HG03064 (cell line): ENCODE measurements at regions not wholly inside any gene's neighbourhood (a gene's known extent, or its start where the extent isn't known, plus 50 kb on each side); places are given as distances from the start of the nearest gene placed in this dataset.
"Not testable (repeated sequence)": the region's sequence is repeated elsewhere in the genome, so short reads cannot be mapped to it uniquely, and the experiment has no call there.

Experiments used
- ATAC-seq: cut with Tn5 transposase; IDR thresholded peaks from one replicate; pipeline ENCODE4 v1.9.1; 2021; ENCODE audit warnings: low read depth; ENCODE audit not compliant: unreplicated experiment

DNA sequence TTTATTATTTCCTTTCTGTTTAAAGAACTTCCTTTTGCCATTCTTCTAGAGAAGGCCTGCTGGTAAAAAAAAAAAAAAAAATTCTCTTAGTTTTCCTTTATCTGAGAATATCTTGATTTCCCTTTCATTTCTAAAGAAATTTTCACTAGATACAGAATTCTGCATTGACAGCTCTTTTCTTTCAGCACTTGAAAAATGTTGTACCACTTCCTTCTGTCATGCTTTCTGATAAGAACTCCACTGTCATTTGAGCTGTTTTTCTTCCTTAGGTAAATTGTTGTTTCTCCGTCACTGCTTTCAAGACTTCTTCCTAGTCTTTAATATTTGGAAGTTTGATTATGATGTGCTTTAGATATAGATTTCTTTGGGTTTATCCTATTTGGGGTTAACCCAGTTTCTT, 113.6 kb upstream of the BTG1 start:
- ATAC-seq: no peak

DNA sequence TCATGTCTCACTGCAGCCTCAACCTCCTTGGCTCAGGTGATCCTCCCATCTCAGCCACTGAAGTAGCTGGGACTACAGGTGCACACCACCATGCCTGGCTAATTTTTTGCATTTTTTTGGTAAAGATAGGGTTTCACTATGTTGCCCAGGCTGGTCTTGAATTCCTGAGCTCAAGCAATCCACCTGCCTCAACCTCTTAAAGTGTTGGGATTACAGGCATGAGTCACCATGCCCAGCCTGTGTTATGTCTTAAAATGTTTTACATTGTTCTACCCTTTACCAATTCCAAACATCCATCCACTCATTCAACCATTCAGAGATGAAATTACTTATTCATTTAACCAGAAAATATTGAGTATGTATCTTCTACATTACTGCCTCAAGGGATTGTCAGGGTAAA, 111.6 kb upstream of the BTG1 start:
- ATAC-seq: no peak

DNA sequence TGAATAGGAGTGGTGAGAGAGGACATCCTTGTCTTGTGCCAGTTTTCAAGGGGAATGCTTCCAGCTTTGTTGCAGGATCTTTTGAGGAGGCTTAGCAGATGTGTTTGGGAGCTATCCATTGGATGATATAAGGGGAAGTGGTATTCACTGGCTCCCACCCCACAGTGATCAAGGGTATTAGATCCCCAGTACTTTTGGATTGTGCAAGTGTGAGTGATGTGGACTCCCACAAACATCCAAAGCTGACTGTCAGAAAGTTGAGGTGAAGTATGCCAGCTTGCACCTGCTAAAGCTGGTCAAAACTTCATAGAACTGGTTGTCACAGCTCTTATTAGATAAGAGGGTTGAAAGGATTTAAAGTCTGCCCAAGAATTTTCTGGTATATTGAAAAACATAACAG, 110.1 kb upstream of the BTG1 start:
- ATAC-seq: no peak

DNA sequence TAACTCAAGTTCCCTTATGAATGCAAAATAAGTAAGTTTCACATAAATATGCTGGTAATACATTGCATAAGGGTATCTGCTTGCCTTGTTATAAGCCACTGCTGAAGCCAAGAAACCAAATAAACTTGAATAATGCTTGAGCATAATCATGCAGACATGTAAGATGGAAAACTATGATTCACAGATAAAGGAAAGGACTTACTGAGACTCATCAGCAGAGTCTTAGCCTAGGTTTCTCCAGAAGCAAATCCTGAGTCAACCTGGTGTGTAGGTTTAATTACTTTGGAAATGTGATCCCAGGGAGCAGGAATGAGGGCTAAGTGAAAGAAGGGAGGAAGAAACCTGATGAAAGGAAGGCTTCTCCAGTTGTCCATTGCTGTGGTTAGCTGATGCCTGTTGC, 107.7 kb upstream of the BTG1 start:
- no peak for ATAC-seq

DNA sequence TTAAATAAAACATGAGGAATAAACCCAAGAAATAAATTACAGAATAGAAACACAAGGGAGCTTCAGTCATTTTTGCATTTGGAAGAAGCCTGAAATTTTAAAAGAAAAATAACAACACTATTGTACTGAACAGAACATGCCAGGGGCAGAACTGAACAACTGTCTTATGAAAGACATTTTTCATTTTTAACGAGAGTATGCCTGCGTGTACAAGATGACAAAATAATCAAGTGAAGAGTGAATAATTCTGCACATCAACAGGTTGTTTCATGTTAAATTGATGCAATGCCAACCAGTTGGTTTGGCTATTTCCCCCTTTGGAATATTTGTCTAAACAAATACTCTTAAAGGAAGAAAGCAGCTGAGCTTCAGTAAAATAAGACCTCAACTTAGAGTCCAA, 103.3 kb upstream of the BTG1 start:
- ATAC-seq: no peak

DNA sequence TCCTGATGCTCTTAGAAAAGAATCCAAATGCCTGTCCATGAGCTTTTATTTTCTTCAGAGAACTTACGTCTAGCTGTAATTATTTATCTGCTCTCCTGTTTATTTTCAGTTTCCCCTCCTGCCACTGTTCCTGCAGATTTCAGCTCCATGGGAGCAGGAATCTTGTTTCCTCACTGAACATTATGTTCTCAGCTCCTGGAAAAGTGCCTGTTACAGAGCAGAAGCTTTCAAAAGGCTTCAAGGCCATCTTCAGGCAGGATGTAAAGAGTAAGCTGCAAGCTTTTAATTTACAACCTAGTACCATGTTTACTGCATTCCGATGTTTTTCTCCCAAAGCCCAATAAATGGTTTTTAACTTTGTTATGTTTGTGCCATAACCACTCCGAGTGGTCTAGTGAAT, 98.4 kb upstream of the BTG1 start:
- ATAC-seq: no peak

DNA sequence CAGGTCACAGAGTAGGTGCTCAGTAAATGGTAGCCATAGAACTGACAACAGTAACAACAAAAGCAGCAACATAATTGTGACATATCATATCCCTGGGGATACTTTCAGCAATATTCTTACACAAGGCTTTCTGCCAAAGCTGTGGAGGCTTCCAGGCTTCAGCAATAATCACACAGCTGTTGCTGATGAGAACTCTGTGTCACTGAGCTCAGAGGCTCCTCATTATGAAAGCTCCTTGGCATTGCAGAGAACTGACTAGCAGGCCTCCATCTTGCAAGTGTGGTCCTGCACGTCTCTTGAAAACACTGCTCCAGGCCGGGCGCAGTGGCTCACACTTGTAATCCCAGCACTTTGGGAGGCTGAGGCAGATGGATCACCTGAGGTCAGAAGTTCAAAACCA, 97.3 kb upstream of the BTG1 start:
- no peak for ATAC-seq

DNA sequence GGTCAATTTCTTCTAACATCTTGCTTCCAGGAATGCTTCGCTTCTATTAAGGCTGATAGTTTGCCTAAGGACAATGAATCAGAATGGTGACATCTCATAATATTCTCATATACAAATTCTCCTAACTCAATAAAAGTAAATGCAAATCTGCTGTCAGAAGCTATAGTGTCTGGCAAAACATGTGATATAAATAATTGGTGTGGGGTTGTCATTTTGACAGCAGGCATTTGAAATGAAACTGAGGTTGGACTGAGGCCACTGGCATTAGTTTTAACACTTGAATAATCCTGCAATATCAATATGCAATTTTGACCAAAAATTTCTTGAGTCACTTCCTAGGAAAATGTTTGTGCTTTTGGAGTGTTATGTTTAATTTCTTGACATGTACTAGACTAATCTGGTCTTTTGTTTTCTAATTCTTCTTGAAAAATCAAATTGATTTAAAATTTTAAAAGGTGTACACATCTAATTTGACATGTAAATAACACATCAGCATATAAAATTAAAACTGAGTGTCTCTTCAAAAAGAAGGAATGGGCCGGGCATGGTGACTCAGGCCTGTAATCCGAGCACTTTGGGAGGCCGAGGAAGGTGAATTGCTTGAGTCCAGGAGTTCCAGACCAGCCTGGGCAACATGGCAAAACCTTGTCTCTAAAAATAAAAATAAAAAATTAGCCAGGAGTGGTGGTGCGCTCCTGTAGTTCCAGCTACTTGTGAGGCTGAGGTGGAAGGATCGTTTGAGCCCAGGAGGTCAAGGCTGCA, 92.3 kb upstream of the BTG1 start:
- no peak for ATAC-seq

DNA sequence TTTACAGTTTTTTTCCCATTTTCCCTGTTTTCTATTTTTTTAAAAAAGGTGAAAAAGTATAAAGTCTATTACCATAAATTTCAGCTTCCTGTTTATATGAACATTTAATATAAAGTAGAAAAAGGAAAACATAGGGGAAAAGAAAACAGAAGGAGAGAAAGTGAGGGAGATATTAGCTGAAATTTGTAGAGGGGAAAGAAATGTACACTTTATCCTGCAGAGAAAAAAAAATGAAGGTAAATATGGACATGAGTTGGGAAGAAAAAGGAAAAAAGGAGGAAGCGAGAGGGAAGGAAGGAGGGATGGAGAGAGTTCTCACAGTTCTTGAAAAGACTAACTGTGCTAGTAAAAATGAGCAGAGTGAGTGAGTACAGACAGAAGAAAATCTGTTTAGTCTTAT, 91.6 kb upstream of the BTG1 start:
- no peak for ATAC-seq

DNA sequence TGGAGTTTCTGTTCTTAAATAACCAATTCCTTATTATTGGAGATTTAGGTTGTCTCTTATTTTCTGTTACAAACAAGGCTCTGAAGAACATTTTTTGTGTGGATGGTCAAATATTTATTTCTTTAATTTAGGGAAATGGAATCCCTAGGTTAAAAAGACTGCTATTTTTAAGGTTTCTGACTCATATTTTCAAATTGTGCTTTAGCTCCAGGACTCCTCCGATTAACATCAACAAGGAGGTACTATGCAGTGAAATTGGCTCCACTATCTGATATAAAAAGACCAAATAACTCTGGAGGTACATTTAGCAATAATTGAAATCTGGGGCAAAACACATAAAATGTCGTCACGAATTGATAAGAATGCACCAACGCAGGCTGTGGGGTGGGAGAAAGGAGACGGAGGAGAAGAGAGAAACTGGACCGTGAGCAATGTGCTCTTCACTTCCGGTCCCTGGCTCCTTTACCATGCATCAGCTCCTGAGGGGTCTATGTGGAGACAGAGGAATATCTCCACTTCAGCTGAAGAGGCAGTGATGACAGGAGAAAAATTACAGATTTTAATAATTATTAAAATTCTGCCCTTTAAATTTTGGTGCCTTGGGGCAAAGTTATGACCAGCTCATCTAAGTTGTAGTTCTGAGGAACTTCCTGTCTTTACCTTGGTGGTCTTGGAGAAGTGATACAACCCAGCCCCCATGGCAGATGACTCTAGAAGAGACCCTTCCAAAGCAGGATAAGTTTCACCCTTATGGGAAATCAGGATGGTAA, 90.2 kb upstream of the BTG1 start:
- no peak for ATAC-seq

DNA sequence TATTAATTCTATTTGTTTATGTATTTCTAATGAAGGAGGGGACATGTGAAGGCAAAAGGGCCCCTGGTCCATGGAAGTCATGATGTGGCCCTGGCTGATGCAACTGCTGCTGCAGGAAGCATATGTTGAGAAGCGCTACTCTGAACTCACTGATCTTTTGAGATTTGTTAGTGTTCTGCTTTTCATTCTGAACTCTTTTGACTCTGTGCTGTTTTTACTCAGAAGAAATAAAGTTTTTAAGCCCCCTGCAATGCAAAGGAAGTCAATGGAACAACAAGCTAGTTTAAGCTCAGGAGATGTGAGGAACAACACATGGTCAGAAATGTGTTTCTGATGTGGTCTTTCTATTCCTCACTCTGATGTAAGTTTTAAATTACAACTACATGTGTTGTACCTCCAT, 88.9 kb upstream of the BTG1 start:
- ATAC-seq: no peak

DNA sequence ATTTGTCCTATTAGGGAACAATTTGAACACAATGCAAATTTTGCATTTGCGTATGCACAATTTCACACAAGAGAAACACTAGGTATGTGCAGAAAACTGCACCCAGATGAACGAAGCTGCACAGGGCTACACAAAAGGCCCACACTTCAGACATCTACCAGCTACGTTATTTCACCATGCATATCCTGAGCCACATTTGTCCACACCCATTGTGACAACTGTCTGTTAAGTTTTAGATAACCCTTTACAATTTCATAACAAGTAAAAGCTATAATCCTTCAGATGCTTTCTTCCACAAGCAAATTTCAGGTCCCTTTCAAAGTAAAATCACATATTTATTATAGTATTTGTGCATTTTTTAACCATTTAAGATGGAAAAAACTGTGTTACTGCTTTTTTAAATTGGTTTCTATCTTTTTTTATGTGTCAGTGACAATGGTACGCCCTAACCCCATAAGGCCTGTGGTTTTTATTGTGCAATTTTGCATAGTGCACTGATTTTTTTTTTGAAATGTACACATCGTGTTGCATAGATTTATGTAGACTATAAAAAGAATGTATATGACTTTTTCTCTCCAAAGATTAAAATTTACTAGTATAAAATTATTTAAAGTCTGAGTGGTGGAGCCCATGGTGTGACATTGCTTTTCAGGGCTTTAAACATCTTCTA, 87.8 kb upstream of the BTG1 start:
- ATAC-seq: no peak

DNA sequence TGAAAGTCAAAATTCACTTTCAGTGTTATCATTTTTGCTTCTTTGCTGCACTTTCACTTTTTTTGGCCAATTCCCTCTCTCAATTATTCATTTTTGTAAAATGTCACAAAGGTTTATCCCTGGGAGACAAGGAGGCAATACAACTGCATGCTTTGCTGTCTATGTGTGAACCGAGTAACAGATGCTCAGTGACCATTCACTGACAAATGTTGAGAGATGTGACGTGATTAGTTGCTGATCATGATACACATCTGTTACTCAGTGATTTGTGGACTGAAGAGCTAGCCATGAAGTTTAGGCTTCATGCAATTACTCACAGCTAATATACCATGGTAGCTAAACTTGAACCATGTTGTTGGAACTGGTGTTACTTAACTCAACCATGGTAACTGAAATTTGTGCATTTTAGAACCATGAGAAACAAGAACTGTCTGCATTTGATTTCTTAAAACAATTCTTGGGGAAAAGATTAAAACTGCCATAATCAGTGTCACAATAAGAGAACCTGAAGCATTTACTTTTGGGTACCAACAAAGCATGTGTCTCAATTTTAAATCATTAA, 86.8 kb upstream of the BTG1 start:
- ATAC-seq: not testable (repeated sequence)

DNA sequence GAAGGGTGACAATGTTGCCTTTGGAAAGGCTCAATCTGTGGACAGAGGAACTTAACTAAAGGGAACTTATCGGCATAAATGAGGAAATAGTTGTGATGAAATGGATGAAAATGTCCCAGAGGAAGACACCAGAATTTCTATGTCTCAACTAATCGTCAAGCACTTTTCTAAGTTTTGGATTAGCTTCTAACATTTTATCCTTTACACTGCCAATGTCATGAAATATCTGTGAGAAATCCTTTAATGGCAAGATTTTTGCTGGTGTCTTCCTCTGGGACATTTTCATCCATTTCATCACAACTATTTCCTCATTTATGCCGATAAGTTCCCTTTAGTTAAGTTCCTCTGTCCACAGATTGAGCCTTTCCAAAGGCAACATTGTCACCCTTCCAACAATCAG, 86.3 kb upstream of the BTG1 start:
- ATAC-seq: not testable (repeated sequence)

DNA sequence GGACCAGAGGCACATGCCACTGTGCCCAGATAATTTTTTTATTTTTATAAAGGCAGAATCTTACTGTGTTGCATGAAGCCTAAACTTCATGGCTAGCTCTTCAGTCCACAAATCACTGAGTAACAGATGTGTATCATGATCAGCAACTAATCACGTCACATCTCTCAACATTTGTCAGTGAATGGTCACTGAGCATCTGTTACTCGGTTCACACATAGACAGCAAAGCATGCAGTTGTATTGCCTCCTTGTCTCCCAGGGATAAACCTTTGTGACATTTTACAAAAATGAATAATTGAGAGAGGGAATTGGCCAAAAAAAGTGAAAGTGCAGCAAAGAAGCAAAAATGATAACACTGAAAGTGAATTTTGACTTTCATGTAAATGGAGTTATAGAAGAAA, 85.9 kb upstream of the BTG1 start:
- ATAC-seq: not testable (repeated sequence)

DNA sequence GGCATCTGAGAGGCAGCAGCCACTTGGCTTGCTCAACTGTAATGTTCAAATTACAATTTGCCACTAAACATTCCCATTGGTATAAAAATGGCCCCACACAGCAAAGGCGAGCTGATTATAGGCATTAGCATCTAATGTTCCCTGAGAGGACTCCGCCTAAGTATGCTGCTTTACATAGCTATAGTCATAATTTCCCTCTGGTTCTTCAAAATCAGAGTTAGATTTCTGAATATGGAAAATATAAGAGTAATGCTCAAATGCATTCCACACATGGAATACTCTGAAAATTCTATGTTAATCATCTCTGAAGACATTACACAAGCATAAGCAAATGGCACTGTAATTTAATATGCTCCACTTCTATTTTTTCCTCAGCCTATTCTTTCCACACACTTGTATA, 83.7 kb upstream of the BTG1 start:
- no peak for ATAC-seq

DNA sequence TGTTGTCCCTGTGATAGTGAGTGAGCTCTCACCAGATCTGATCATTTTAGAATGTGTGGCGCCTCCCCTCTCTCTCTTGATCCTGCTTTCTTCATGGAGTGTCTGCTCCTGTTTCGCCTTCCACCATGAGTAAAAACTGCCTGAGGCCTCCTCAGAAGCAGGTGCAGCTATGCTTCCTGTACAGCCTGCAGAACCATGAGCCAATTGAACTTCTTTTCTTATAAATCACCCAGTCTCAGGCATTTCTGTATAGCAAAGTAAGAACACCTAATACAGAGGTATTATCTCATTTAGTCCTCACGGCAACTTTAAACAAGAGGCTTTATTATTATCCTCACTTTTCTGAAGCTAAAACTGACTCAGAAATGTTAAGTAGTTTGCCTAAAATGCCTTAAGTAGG, 81.3 kb upstream of the BTG1 start:
- no peak for ATAC-seq

DNA sequence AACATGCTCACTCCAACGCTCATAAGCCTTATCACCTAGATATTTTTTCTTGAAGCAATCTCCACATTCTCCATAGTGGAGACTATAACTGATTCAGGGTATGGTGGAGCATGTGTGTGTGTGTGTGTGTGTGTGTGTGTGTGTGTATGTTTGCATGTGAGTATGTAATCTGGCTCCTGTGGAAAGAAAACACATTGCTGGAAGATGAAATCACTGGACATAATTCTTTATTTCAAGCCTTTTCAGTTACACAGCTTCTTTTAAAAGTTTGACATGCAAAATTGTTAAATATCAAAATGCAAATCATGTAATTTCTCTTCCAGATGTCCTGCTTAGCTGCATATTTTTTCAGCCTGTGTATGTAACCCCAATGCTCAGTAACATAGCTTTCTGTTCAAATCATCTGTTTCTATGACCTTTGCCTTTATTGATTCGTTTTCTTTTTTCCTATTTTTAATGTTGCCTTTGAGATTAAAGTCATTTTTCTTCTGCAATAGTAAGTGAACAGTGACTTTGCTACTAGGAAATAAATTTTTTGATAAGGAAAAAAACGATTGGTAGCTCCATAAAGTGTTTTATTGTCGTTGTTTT, 80.5 kb upstream of the BTG1 start:
- ATAC-seq: no peak

DNA sequence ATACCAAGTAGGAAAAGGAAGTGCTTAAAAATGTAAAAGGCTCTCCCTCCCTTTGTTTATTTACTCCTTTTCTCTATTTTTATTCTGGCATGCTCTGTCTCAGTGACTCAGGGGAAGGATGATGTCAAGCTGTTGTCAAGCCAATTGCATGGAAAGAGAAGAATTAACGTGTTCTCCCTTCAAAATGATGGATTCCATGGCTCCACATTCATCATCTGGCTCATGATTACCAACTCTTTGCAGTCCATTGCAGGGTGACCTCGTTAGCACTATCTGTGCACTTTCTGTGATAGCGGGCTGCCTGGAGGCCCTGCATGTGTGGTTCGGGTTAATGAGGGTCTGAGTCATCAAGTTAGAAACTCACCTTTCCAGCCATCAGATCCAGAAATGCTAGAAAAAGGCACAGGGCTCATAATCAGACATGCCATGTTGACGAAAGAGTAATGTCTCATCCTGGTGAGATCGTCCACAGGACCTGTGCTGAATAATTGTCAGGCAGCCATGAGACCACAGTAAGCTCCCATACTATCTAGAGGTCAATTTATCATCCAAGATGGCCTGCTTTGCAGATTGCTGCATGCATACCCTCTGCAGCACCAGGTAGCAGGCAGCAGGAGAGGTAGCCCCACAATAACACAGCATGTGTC, 79.2 kb upstream of the BTG1 start:
- ATAC-seq: no peak

DNA sequence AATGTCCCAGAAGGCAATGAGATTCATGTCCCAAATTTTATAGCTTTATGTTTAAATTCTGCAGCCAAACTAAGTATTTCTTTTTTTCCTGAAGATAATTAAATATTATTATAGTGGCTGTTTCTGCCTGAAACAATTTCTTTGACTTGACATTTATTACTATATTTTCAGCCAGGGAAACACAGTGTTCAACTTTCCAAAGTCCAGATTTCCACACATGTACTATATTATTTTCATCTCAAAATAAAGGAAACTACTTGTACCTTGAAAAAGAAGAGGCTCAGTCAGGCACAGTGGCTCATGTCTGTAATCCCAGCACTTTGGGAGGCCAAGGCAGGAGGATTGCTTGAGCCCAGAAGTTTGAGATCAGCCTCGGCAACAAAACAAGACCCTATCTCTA, 77.8 kb upstream of the BTG1 start:
- no peak for ATAC-seq
